WTC11 (cell line): ENCODE measurements at regions not wholly inside any gene's neighbourhood (a gene's known extent, or its start where the extent isn't known, plus 50 kb on each side); places are given as distances from the start of the nearest gene placed in this dataset.

Experiments used
- ATAC-seq: fragments of 200-7000 bp; cut with Tn5 transposase; 2 replicates; pipeline ENCODE4 v1.10.0; 2021; ENCODE audit warnings: mild to moderate bottlenecking, moderate library complexity
- CTCF ChIA-PET: fragments of 300-600 bp; sonication (Branson Sonifier 250); formaldehyde crosslinking; loops from one replicate; lab custom pipeline; 2021; ENCODE audit warnings: antibody characterized with exemption; lab: Charles Lee
- POLR2A ChIA-PET: fragments of 350-600 bp; sonication (Branson Sonifier 250); formaldehyde crosslinking; loops from one replicate; lab custom pipeline; 2021; ENCODE audit warnings: antibody characterized with exemption; lab: Charles Lee
- DNase-seq: peaks from one replicate; pipeline ENCODE4 v3.0.0; 2021; ENCODE audit warnings: low spot score
- H3K27ac Mint-ChIP-seq: 2 replicates; pipeline ENCODE4 v1.8.0; 2021; ENCODE audit warnings: mixed read lengths
- H3K27me3 Mint-ChIP-seq: 2 replicates; pipeline ENCODE4 v1.8.0; 2021; ENCODE audit warnings: low read depth, mild to moderate bottlenecking, moderate library complexity, mixed read lengths
- H3K36me3 Mint-ChIP-seq: 2 replicates; pipeline ENCODE4 v1.8.0; 2021; ENCODE audit warnings: mixed read lengths
- H3K4me1 Mint-ChIP-seq: 2 replicates; pipeline ENCODE4 v1.8.0; 2022; ENCODE audit warnings: mixed read lengths
- H3K4me3 Mint-ChIP-seq: 2 replicates; pipeline ENCODE4 v1.8.0; 2021; ENCODE audit warnings: mild to moderate bottlenecking, moderate library complexity, mixed read lengths
- H3K9me3 Mint-ChIP-seq: 2 replicates; pipeline ENCODE4 v1.8.0; 2021; ENCODE audit warnings: mixed read lengths
- ATF1 ChIP-seq: sonication (generic); formaldehyde crosslinking; IDR thresholded peaks from 2 replicates; pipeline ENCODE4 v1.8.1; 2023; ENCODE audit warnings: mild to moderate bottlenecking, moderate library complexity, missing genetic modification reagents
- ATF2 ChIP-seq: sonication (generic); formaldehyde crosslinking; IDR thresholded peaks from 2 replicates; pipeline ENCODE4 v1.8.1; 2022; ENCODE audit warnings: low read depth, missing genetic modification reagents, borderline replicate concordance
- E2F4 ChIP-seq: sonication (generic); formaldehyde crosslinking; IDR thresholded peaks from 2 replicates; pipeline ENCODE4 v1.8.1; 2022; ENCODE audit warnings: low read depth, mild to moderate bottlenecking, moderate library complexity, missing genetic modification reagents, borderline replicate concordance
- FOXP1 ChIP-seq: sonication (generic); formaldehyde crosslinking; IDR thresholded peaks from 2 replicates; pipeline ENCODE4 v1.8.0; 2022; ENCODE audit warnings: missing genetic modification reagents, mild to moderate bottlenecking, moderate library complexity, borderline replicate concordance
- FOXP4 ChIP-seq: sonication (generic); formaldehyde crosslinking; IDR thresholded peaks from 2 replicates; pipeline ENCODE4 v1.8.0; 2022; ENCODE audit warnings: mild to moderate bottlenecking, missing genetic modification reagents
- IRF1 ChIP-seq: sonication (generic); formaldehyde crosslinking; IDR thresholded peaks from 2 replicates; pipeline ENCODE4 v1.8.0; 2023; ENCODE audit warnings: missing genetic modification reagents
- MAX ChIP-seq: sonication (generic); formaldehyde crosslinking; IDR thresholded peaks from 2 replicates; pipeline ENCODE4 v1.8.0; 2022; ENCODE audit warnings: mild to moderate bottlenecking, missing genetic modification reagents
- MYBL2 ChIP-seq: sonication (generic); formaldehyde crosslinking; IDR thresholded peaks from 2 replicates; pipeline ENCODE4 v1.8.1; 2023; ENCODE audit warnings: mild to moderate bottlenecking, moderate library complexity, missing genetic modification reagents
- NFATC4 ChIP-seq: fragments of 250-450 bp; sonication (Bioruptor Pico); IDR thresholded peaks from 2 replicates; pipeline ENCODE4 v1.9.0; 2021; ENCODE audit warnings: mild to moderate bottlenecking
- NFYB ChIP-seq: sonication (generic); formaldehyde crosslinking; conservative IDR thresholded peaks from 2 replicates; pipeline ENCODE4 v1.8.0; 2022; ENCODE audit warnings: low read depth, missing genetic modification reagents
- RELA ChIP-seq: sonication (generic); formaldehyde crosslinking; IDR thresholded peaks from 2 replicates; pipeline ENCODE4 v1.8.1; 2022; ENCODE audit warnings: missing genetic modification reagents, mild to moderate bottlenecking, borderline replicate concordance
- TEAD1 ChIP-seq: sonication (generic); formaldehyde crosslinking; IDR thresholded peaks from 2 replicates; pipeline ENCODE4 v1.8.0; 2022; ENCODE audit warnings: mild to moderate bottlenecking, missing genetic modification reagents
- USF2 ChIP-seq: sonication (generic); formaldehyde crosslinking; IDR thresholded peaks from 2 replicates; pipeline ENCODE4 v1.8.1; 2023; ENCODE audit warnings: mild to moderate bottlenecking, missing genetic modification reagents, moderate library complexity
- ZBTB21 ChIP-seq: sonication (generic); formaldehyde crosslinking; IDR thresholded peaks from 2 replicates; pipeline ENCODE4 v1.8.1; 2023; ENCODE audit warnings: mild to moderate bottlenecking, missing genetic modification reagents, borderline replicate concordance
- ZMAT4 ChIP-seq: fragments of 250-450 bp; sonication (Bioruptor Pico); IDR thresholded peaks from 2 replicates; pipeline ENCODE4 v1.9.0; 2021; ENCODE audit warnings: mild to moderate bottlenecking
- ZNF425 ChIP-seq: fragments of 250-450 bp; sonication (Bioruptor Pico); conservative IDR thresholded peaks from 2 replicates; pipeline ENCODE4 v1.9.0; 2021; ENCODE audit warnings: mild to moderate bottlenecking

- TF ChIP-seq ZNF425 (CRISPR knock-in tag) = no peak
- TF ChIP-seq MYBL2 (CRISPR knock-in tag) = no peak
- peak; percentile 43; the same call in 1 of the 2 replicates for TF ChIP-seq ZBTB21 (CRISPR knock-in tag)
- no peak for TF ChIP-seq ATF1 (CRISPR knock-in tag)
- TF ChIP-seq FOXP4 (CRISPR knock-in tag) = 0 out of 2 replicates have a peak, but pooled peaks have one; percentile 40
- TF ChIP-seq USF2 (CRISPR knock-in tag) = no peak
- no peak for TF ChIP-seq RELA (CRISPR knock-in tag)
- no peak for TF ChIP-seq FOXP1 (CRISPR knock-in tag)
- TF ChIP-seq NFYB = no peak
Observed at GRCh38 chr11:116276051-116277044, 496.4 kb downstream of the BUD13 start (continued).

GRCh38 chr11:116275635-116276034, 497.2 kb downstream of the BUD13 start:
- Mint-ChIP-seq H3K27ac (no peak overlapping the region), H3K4me1 (0 out of 2 replicates have a peak, but pooled peaks cover 2% of the 10 kb centered on the region), H3K9me3 (no peaks in the 10 kb centered on the region), H3K4me3 (peak overlapping the region; percentile 27), H3K36me3 (no peaks in the 10 kb centered on the region), H3K27me3 (no peaks in the 10 kb centered on the region)
- TF ChIP-seq TEAD1 (CRISPR knock-in tag) (no peak), NFATC4 (CRISPR knock-in tag) (no peak), MAX (CRISPR knock-in tag) (no peak), E2F4 (CRISPR knock-in tag) (no peak), IRF1 (no peak), ATF1 (CRISPR knock-in tag) (no peak), ZMAT4 (CRISPR knock-in tag) (no peak), ATF2 (CRISPR knock-in tag) (no peak)
- DNase-seq (no peak), ATAC-seq (no peak)
- ChIA-PET CTCF (no interaction called here), POLR2A (no interaction called here)
